Keratinocyte (primary cell): ENCODE measurements at regions not wholly inside any gene's neighbourhood (a gene's known extent, or its start where the extent isn't known, plus 50 kb on each side); places are given as distances from the start of the nearest gene placed in this dataset.

Experiments used
- DNase-seq: peaks from one replicate; pipeline ENCODE4 v3.0.0-alpha.2; 2011; ENCODE audit warnings: low read depth, missing footprints, low spot score
- FAIRE-seq: peaks from 2 replicates; lab custom pipeline; 2011; peaks lifted over from hg19 to GRCh38; lab: Jason Lieb, UNC
- H2AFZ ChIP-seq: 2 replicates; pipeline ENCODE4 v1.6.0; 2012; ENCODE audit warnings: low read length, control low read depth, inconsistent platforms; ENCODE audit not compliant: control insufficient read depth
- H3K27ac ChIP-seq: 2 replicates; pipeline ENCODE4 v1.5.1; 2011; ENCODE audit warnings: low read length; ENCODE audit not compliant: control insufficient read depth, insufficient read depth
- H3K27me3 ChIP-seq: 3 replicates; pipeline ENCODE4 v1.6.0; 2011; ENCODE audit warnings: low read length; ENCODE audit not compliant: control insufficient read depth, insufficient read depth; ENCODE audit errors: extremely low read depth
- H3K36me3 ChIP-seq, 2 experiments: 2 replicates in 1 of 2; 3 replicates in 1 of 2; pipeline ENCODE4 v1.5.1; 2011; ENCODE audit warnings: low read length in 2 of 2, mild to moderate bottlenecking in 1 of 2; ENCODE audit not compliant: control insufficient read depth in 2 of 2, insufficient read depth in 2 of 2; ENCODE audit errors: extremely low read depth in 1 of 2
- H3K4me1 ChIP-seq: 3 replicates; pipeline ENCODE4 v1.5.1; 2011; ENCODE audit warnings: low read length; ENCODE audit not compliant: control insufficient read depth, insufficient read depth; ENCODE audit errors: extremely low read depth
- H3K4me2 ChIP-seq: 3 replicates; pipeline ENCODE4 v1.6.0; 2011; ENCODE audit warnings: low read depth, low read length; ENCODE audit not compliant: control insufficient read depth, insufficient read depth; ENCODE audit errors: extremely low read depth
- H3K4me3 ChIP-seq, 3 experiments: fragments of 200-600 bp in 1 of 3; sonication (generic) in 1 of 3; 2 replicates in 2 of 3; 3 replicates in 1 of 3; pipeline ENCODE4 v1.5.1; 2011 to 2016; ENCODE audit warnings: low read length in 3 of 3, mild to moderate bottlenecking in 3 of 3, control low read depth in 2 of 3, inconsistent platforms in 1 of 3, low read depth in 1 of 3, mixed read lengths in 1 of 3, mixed run types in 1 of 3, moderate library complexity in 1 of 3; ENCODE audit not compliant: control insufficient read depth in 2 of 3, insufficient read depth in 2 of 3; ENCODE audit errors: extremely low read depth in 1 of 3
- H3K79me2 ChIP-seq: 2 replicates; pipeline ENCODE4 v1.6.0; 2012; ENCODE audit warnings: low read length; ENCODE audit not compliant: control insufficient read depth, insufficient read depth
- H3K9ac ChIP-seq: 3 replicates; pipeline ENCODE4 v1.6.0; 2011; ENCODE audit warnings: low read length; ENCODE audit not compliant: control insufficient read depth, insufficient read depth; ENCODE audit errors: extremely low read depth
- H3K9me1 ChIP-seq: 3 replicates; pipeline ENCODE4 v1.6.0; 2011; ENCODE audit warnings: low read length; ENCODE audit not compliant: control insufficient read depth, insufficient read depth; ENCODE audit errors: extremely low read depth
- H3K9me3 ChIP-seq: 2 replicates; pipeline ENCODE4 v1.5.1; 2012; ENCODE audit warnings: low read depth, low read length; ENCODE audit not compliant: control insufficient read depth
- H4K20me1 ChIP-seq: 3 replicates; pipeline ENCODE4 v1.6.0; 2011; ENCODE audit warnings: low read length; ENCODE audit not compliant: control insufficient read depth, insufficient read depth; ENCODE audit errors: extremely low read depth
- EZH2 ChIP-seq: IDR thresholded peaks from one replicate; pipeline ENCODE4 v1.6.1; 2012; ENCODE audit warnings: inconsistent platforms, mild to moderate bottlenecking, low read length, moderate library complexity
- dilution Hi-C: fragments of 300-500 bp; cut with MboI; formaldehyde crosslinking; loops from one replicate; pipeline ENCODE4 v1.7.0; 2020; ENCODE audit warnings: low sequenced_read_pairs; ENCODE audit not compliant: extremely low pct_ligation_motif_present
- TF ChIP-seq, protein P1 (sequence below), 3 experiments: IDR thresholded peaks in 1 of 3; conservative IDR thresholded peaks in 1 of 3; optimal IDR thresholded peaks in 1 of 3; 2 replicates in 2 of 3; 3 replicates in 1 of 3; pipeline versions ENCODE3 to v1.5.1; 2011; ENCODE audit warnings: low read length in 3 of 3, mild to moderate bottlenecking in 3 of 3, moderate library complexity in 2 of 3, control low read depth in 1 of 3, inconsistent platforms in 1 of 3; ENCODE audit not compliant: insufficient read depth in 2 of 3; ENCODE audit errors: extremely low read depth in 1 of 3

DNA sequence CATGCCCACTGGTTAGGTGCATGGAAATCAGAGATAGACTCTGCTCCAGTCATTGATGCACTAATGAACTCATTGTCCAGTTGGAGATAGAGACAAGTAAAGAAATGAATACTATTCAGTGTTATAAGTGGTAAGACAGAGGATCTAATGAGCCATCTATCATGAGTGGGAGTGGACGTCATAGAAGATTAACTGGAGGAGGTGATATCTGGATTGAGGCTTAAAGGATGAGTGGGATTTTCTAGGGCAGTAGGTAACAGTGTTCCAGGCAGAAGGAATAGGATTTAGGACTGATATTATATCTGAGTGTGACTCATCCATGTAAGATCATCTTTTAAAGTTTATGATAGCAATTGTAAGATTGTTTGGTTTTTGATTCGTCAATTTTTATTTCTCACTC lies 152.2 kb upstream of the CSNK1A1L start:
- Histone ChIP-seq H3K9ac (no peak overlapping the region), H3K4me2 (no peak overlapping the region), H3K27me3 (no peaks in the 10 kb centered on the region), H3K79me2 (no peaks in the 10 kb centered on the region), H4K20me1 (no peaks in the 10 kb centered on the region), H3K4me1 (no peaks in the 10 kb centered on the region), H2AFZ (no peak overlapping the region), H3K4me3 (no peak overlapping the region), H3K36me3 (no peaks in the 10 kb centered on the region), H3K9me1 (no peaks in the 10 kb centered on the region), H3K9me3 (no peaks in the 10 kb centered on the region), H3K27ac (no peak overlapping the region)
- FAIRE-seq (no peak), DNase-seq (no peak)
- dilution Hi-C loops: no loop called here
- TF ChIP-seq EZH2: no peak
- TF ChIP-seq, protein P1, sequence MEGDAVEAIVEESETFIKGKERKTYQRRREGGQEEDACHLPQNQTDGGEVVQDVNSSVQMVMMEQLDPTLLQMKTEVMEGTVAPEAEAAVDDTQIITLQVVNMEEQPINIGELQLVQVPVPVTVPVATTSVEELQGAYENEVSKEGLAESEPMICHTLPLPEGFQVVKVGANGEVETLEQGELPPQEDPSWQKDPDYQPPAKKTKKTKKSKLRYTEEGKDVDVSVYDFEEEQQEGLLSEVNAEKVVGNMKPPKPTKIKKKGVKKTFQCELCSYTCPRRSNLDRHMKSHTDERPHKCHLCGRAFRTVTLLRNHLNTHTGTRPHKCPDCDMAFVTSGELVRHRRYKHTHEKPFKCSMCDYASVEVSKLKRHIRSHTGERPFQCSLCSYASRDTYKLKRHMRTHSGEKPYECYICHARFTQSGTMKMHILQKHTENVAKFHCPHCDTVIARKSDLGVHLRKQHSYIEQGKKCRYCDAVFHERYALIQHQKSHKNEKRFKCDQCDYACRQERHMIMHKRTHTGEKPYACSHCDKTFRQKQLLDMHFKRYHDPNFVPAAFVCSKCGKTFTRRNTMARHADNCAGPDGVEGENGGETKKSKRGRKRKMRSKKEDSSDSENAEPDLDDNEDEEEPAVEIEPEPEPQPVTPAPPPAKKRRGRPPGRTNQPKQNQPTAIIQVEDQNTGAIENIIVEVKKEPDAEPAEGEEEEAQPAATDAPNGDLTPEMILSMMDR (optimal IDR thresholded peaks at IDR 0.05 in 1 of 3, IDR thresholded peaks at IDR 0.05 in 1 of 3, conservative IDR thresholded peaks at IDR 0.05 in 1 of 3; ENCODE audit: extremely low read depth in 1 of 3, insufficient read depth in 2 of 3, low read length in 3 of 3): no peak

DNA sequence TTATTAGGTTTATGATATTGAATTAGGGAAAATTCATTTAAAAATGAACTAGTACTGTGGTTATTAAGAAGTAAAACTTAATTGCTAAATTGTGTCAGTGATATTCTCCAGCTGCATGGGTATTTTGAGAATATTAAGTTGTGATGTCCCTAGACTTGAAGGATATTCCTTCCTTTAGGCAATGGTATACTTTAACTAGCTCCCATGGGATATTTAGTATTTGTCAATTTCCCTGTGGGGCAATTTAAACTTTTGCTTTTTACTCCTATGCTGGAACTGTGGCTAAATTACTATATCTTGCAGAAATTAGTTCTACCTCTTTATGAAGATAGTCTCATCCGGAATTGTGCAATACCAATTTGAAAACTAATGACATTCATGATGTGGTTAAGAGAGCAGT lies 151.6 kb upstream of the CSNK1A1L start:
- Histone ChIP-seq H3K27ac (no peak overlapping the region), H3K4me2 (no peak overlapping the region), H3K79me2 (no peaks in the 10 kb centered on the region), H3K9ac (no peak overlapping the region), H3K9me3 (no peaks in the 10 kb centered on the region), H4K20me1 (no peaks in the 10 kb centered on the region), H2AFZ (no peak overlapping the region), H3K27me3 (no peaks in the 10 kb centered on the region), H3K36me3 (no peaks in the 10 kb centered on the region), H3K4me3 (no peak overlapping the region), H3K9me1 (no peaks in the 10 kb centered on the region), H3K4me1 (no peaks in the 10 kb centered on the region)
- no peak for FAIRE-seq
- dilution Hi-C loops: no loop called here
- TF ChIP-seq EZH2: no peak
- TF ChIP-seq, protein P1 (optimal IDR thresholded peaks at IDR 0.05 in 1 of 3, IDR thresholded peaks at IDR 0.05 in 1 of 3, conservative IDR thresholded peaks at IDR 0.05 in 1 of 3; ENCODE audit: extremely low read depth in 1 of 3, insufficient read depth in 2 of 3, low read length in 3 of 3): no peak
- DNase-seq: no peak
